ENCODE measurements at regions not wholly inside any gene's neighbourhood (a gene's known extent, or its start where the extent isn't known, plus 50 kb on each side); places are given as distances from the start of the nearest gene placed in this dataset.

GRCh38 chr3:69569520-69569919 lies 169.7 kb upstream of the MITF start:
- DNase-seq (ENCODE audit: low read depth, low spot score) (no peak), FAIRE-seq (no peak)
- Histone ChIP-seq H3K36me3 (ENCODE audit: control insufficient read depth in 2 of 2, extremely low read depth in 1 of 2, insufficient read depth in 2 of 2, low read length in 2 of 2) (no peaks in the 10 kb centered on the region), H3K9me3 (replicated peaks; ENCODE audit: control insufficient read depth, insufficient read depth, low read length) (no peaks in the 10 kb centered on the region), H3K27ac (ENCODE audit: insufficient read depth, low read depth, low read length) (no peak overlapping the region), H3K9me1 (replicated peaks; ENCODE audit: control insufficient read depth, extremely low read depth, insufficient read depth, low read length) (no peaks in the 10 kb centered on the region), H3K4me2 (ENCODE audit: insufficient read depth, low read length) (no peak overlapping the region), H3K4me3 (replicated peaks in 1 of 3; ENCODE audit: insufficient read depth in 1 of 3, low read depth in 1 of 3, low read length in 3 of 3) (no peak overlapping the region), H2AFZ (ENCODE audit: low read depth, low read length) (no peak overlapping the region), H3K27me3 (ENCODE audit: control insufficient read depth in 2 of 2, insufficient read depth in 2 of 2, low read length in 2 of 2) (peaks cover 5% of the 10 kb centered on the region in 2 experiments), H3K9ac (replicated peaks; ENCODE audit: extremely low read depth, insufficient read depth, low read length) (no peak overlapping the region), H4K20me1 (replicated peaks; ENCODE audit: control insufficient read depth, extremely low read depth, insufficient read depth, low read length) (no peaks in the 10 kb centered on the region), H3K4me1 (ENCODE audit: control insufficient read depth, extremely low read depth, insufficient read depth, low read length) (no peaks in the 10 kb centered on the region), H3K79me2 (ENCODE audit: control insufficient read depth, insufficient read depth, low read length) (no peaks in the 10 kb centered on the region)
- intact Hi-C loops (cut with micrococcal nuclease) (no loop called here), dilution Hi-C loops (cut with MboI; ENCODE audit: extremely low pct_ligation_motif_present, low sequenced_read_pairs) (no loop called here)
- BruUV-seq (replicated peaks) = no TSS peak
- ChIA-PET POLR2A (no interaction called here), CTCF (no interaction called here)
- TF ChIP-seq POLR2A (IDR thresholded peaks at IDR 0.05; ENCODE audit: low read depth, low read length) = no peak
- no peak for TF ChIP-seq CTCF (IDR thresholded peaks at IDR 0.05; ENCODE audit: extremely low read depth in 1 of 2, insufficient read depth in 1 of 2, low read depth in 1 of 2, low read length in 2 of 2)

DNA sequence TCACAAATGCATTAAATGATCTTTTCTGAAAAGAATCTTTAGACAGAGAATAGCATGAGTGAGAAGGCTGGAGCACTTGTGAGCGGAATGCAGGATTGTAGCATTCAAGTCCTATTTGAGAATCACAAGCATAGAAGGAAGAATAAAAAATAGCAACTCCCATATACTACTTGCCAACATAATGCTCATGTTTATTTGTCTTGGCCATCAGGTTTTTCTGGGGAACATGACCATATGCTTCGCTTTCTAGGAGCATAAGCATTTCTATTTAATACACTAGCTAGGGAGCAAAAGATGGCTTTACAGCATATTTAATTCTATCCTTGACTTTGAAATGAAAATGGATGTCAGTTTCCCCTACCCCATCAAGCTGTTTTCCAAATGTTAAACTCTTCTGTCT lies 170.3 kb upstream of the MITF start:
- H3K79me2 ChIP-seq (ENCODE audit: control insufficient read depth, insufficient read depth, low read length) = no peaks in the 10 kb centered on the region
- no peak overlapping the region for H3K4me3 ChIP-seq (replicated peaks in 1 of 3; ENCODE audit: insufficient read depth in 1 of 3, low read depth in 1 of 3, low read length in 3 of 3)
- POLR2A ChIA-PET = no interaction called here
- H3K36me3 ChIP-seq (ENCODE audit: control insufficient read depth in 2 of 2, extremely low read depth in 1 of 2, insufficient read depth in 2 of 2, low read length in 2 of 2) = no peaks in the 10 kb centered on the region
- DNase-seq (ENCODE audit: low read depth, low spot score) (no peak), FAIRE-seq (no peak)
- no peaks in the 10 kb centered on the region for H4K20me1 ChIP-seq (replicated peaks; ENCODE audit: control insufficient read depth, extremely low read depth, insufficient read depth, low read length)
- H3K27me3 ChIP-seq (ENCODE audit: control insufficient read depth in 2 of 2, insufficient read depth in 2 of 2, low read length in 2 of 2) = peaks cover 5% of the 10 kb centered on the region in 2 experiments
- no peak overlapping the region for H3K9ac ChIP-seq (replicated peaks; ENCODE audit: extremely low read depth, insufficient read depth, low read length)
- no peak overlapping the region for H2AFZ ChIP-seq (ENCODE audit: low read depth, low read length)
- no peak overlapping the region for H3K4me2 ChIP-seq (ENCODE audit: insufficient read depth, low read length)
- TF ChIP-seq, protein P1, sequence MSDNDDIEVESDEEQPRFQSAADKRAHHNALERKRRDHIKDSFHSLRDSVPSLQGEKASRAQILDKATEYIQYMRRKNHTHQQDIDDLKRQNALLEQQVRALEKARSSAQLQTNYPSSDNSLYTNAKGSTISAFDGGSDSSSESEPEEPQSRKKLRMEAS (IDR thresholded peaks at IDR 0.05; ENCODE audit: insufficient read depth, insufficient read length) = no peak
- TF ChIP-seq CTCF (IDR thresholded peaks at IDR 0.05; ENCODE audit: extremely low read depth in 1 of 2, insufficient read depth in 1 of 2, low read depth in 1 of 2, low read length in 2 of 2) = no peak
- TF ChIP-seq POLR2A (IDR thresholded peaks at IDR 0.05; ENCODE audit: low read depth, low read length) = no peak
- no peak for TF ChIP-seq JUN (IDR thresholded peaks at IDR 0.05; ENCODE audit: borderline replicate concordance, insufficient read depth, insufficient read length, low read depth)
- no peak for TF ChIP-seq GATA2 (IDR thresholded peaks at IDR 0.05; ENCODE audit: insufficient read depth, insufficient read length, low read depth, low read length)
- TF ChIP-seq EZH2 (IDR thresholded peaks at IDR 0.05; ENCODE audit: borderline replicate concordance, low read depth, low read length, severe bottlenecking) = no peak
- no peak for TF ChIP-seq POLR2AphosphoS5 (IDR thresholded peaks at IDR 0.05; ENCODE audit: insufficient read depth, low read depth, low read length)
- intact Hi-C loops (cut with micrococcal nuclease) = no loop called here
- no peaks in the 10 kb centered on the region for H3K9me1 ChIP-seq (replicated peaks; ENCODE audit: control insufficient read depth, extremely low read depth, insufficient read depth, low read length)
- H3K4me1 ChIP-seq (ENCODE audit: control insufficient read depth, extremely low read depth, insufficient read depth, low read length) = no peaks in the 10 kb centered on the region
- no TSS peak for BruUV-seq (replicated peaks)
- CTCF ChIA-PET = no interaction called here
- no peak overlapping the region for H3K27ac ChIP-seq (ENCODE audit: insufficient read depth, low read depth, low read length)
- H3K9me3 ChIP-seq (replicated peaks; ENCODE audit: control insufficient read depth, insufficient read depth, low read length) = no peaks in the 10 kb centered on the region
- dilution Hi-C loops (cut with MboI; ENCODE audit: extremely low pct_ligation_motif_present, low sequenced_read_pairs) = no loop called here

Measured in endothelial cell of umbilical vein (primary cell).